Neural cell (in vitro differentiated cells): ENCODE measurements at regions not wholly inside any gene's neighbourhood (a gene's known extent, or its start where the extent isn't known, plus 50 kb on each side); places are given as distances from the start of the nearest gene placed in this dataset.

Source experiments
- H2AFZ ChIP-seq: fragments of 200-600, 300-800 bp; sonication (generic), shearing (Covaris generic); 2 replicates; pipeline ENCODE4 v1.6.0; 2014; ENCODE audit warnings: low read depth, mild to moderate bottlenecking, antibody characterized with exemption, low read length, moderate library complexity
- H3F3A ChIP-seq: fragments of 200-600 bp; shearing (Covaris generic); 2 replicates; pipeline ENCODE4 v1.6.1; 2016; ENCODE audit warnings: mild to moderate bottlenecking, moderate library complexity, mixed read lengths, antibody characterized with exemption, low read length; ENCODE audit not compliant: insufficient read depth, poor library complexity, severe bottlenecking
- H3K27ac ChIP-seq: fragments of 200-600, 300-800 bp; sonication (generic), shearing (Covaris generic); 2 replicates; pipeline ENCODE4 v1.5.1; 2014; ENCODE audit warnings: mild to moderate bottlenecking, low read length, moderate library complexity
- H3K27me3 ChIP-seq: fragments of 300-800, 200-600 bp; sonication (generic), shearing (Covaris generic); 2 replicates; pipeline ENCODE4 v1.6.0; 2014; ENCODE audit warnings: mild to moderate bottlenecking, low read depth, low read length, moderate library complexity; ENCODE audit not compliant: insufficient read depth
- H3K36me3 ChIP-seq: fragments of 300-800, 200-600 bp; sonication (generic), shearing (Covaris generic); 2 replicates; pipeline ENCODE4 v1.5.1; 2014; ENCODE audit warnings: mild to moderate bottlenecking, antibody characterized with exemption, low read length, moderate library complexity; ENCODE audit not compliant: insufficient read depth
- H3K4me2 ChIP-seq: fragments of 300-800, 200-600 bp; sonication (generic), shearing (Covaris generic); 2 replicates; pipeline ENCODE4 v1.6.0; 2014; ENCODE audit warnings: mild to moderate bottlenecking, low read length
- H3K4me3 ChIP-seq: fragments of 300-800, 200-600 bp; sonication (generic), shearing (Covaris generic); 2 replicates; pipeline ENCODE4 v1.5.1; 2014; ENCODE audit warnings: mild to moderate bottlenecking, low read length, moderate library complexity
- H3K79me2 ChIP-seq: fragments of 200-600 bp; shearing (Covaris generic); replicated peaks from 2 replicates; pipeline ENCODE4 v1.6.0; 2014; ENCODE audit warnings: mild to moderate bottlenecking, low read length, moderate library complexity; ENCODE audit not compliant: insufficient read depth
- H3K9ac ChIP-seq: fragments of 300-800, 200-600 bp; sonication (generic), shearing (Covaris generic); 2 replicates; pipeline ENCODE4 v1.6.1; 2016; ENCODE audit warnings: mild to moderate bottlenecking, low read length, mixed read lengths
- H3K9me2 ChIP-seq: fragments of 200-600 bp; shearing (Covaris generic); 2 replicates; pipeline ENCODE4 v1.6.1; 2016; ENCODE audit warnings: mild to moderate bottlenecking, low read length, mixed read lengths; ENCODE audit not compliant: insufficient read depth
- H3K9me3 ChIP-seq: fragments of 200-600, 300-800 bp; sonication (generic), shearing (Covaris generic); 2 replicates; pipeline ENCODE4 v1.6.1; 2016; ENCODE audit warnings: mild to moderate bottlenecking, mixed run types, low read length, moderate library complexity, mixed read lengths
- H4K20me1 ChIP-seq: fragments of 200-600 bp; shearing (Covaris generic); 2 replicates; pipeline ENCODE4 v1.6.1; 2016; ENCODE audit warnings: mild to moderate bottlenecking, mixed run types; ENCODE audit not compliant: insufficient read depth
- EP300 ChIP-seq: fragments of 450-650 bp; conservative IDR thresholded peaks from 2 replicates; pipeline ENCODE4 v1.6.1; 2014; ENCODE audit warnings: antibody characterized with exemption, mild to moderate bottlenecking, moderate library complexity; ENCODE audit not compliant: poor library complexity, severe bottlenecking
- EZH2 ChIP-seq: fragments of 200-600, 300-800 bp; shearing (Covaris generic), sonication (generic); IDR thresholded peaks from 2 replicates; pipeline ENCODE4 v1.6.1; 2014; ENCODE audit warnings: antibody characterized with exemption, low read length, borderline replicate concordance, mild to moderate bottlenecking; ENCODE audit not compliant: insufficient read depth, poor library complexity, severe bottlenecking
- MXI1 ChIP-seq: fragments of 450-650 bp; conservative IDR thresholded peaks from 2 replicates; pipeline ENCODE4 v1.6.1; 2014; ENCODE audit warnings: antibody characterized with exemption, mild to moderate bottlenecking; ENCODE audit not compliant: poor library complexity, severe bottlenecking
- POLR2AphosphoS5 ChIP-seq: IDR thresholded peaks from 2 replicates; pipeline ENCODE4 v1.6.1; 2012
- RAD21 ChIP-seq: fragments of 450-650 bp; conservative IDR thresholded peaks from 2 replicates; pipeline ENCODE4 v1.6.1; 2014; ENCODE audit warnings: antibody characterized with exemption, mild to moderate bottlenecking, moderate library complexity
- REST ChIP-seq: IDR thresholded peaks from 2 replicates; pipeline ENCODE4 v1.6.1; 2012; ENCODE audit warnings: borderline replicate concordance
- SMC3 ChIP-seq: fragments of 450-650 bp; conservative IDR thresholded peaks from 2 replicates; pipeline ENCODE4 v1.6.1; 2014; ENCODE audit warnings: antibody characterized with exemption, mild to moderate bottlenecking, moderate library complexity; ENCODE audit not compliant: poor library complexity
- TAF1 ChIP-seq: IDR thresholded peaks from 2 replicates; pipeline ENCODE4 v1.6.1; 2012; ENCODE audit warnings: low read depth
- TF ChIP-seq, protein P1 (sequence below): fragments of 450-650 bp; IDR thresholded peaks from 2 replicates; pipeline ENCODE4 v1.5.1; 2014; ENCODE audit warnings: antibody characterized with exemption, mild to moderate bottlenecking, moderate library complexity; ENCODE audit not compliant: poor library complexity, severe bottlenecking

DNA sequence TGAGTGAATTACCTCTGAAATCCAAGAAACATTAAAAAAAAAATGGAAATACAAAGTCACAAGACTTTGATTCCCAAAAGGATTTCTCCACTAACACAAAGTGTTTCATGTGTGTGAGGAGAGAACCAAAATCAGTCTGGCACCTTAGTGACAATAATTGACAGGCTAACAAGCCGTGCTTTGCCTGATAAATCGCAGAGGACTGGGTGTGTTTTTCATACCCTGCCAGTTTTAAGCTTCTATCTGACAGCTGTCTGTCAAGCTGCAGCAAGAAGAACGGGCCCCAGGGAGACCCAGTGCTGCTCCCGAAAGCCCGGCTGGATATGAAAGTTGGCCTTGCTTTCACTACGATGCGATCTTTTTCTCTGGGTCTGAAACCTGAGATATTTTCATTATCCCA is 101.6 kb upstream of the KCNK2 start:
- TF ChIP-seq EP300: peak; percentile 98
- no peak for TF ChIP-seq TAF1
- TF ChIP-seq REST: peak; percentile 21
- TF ChIP-seq MXI1: no peak
- TF ChIP-seq POLR2AphosphoS5: peak; percentile 89
- no peak for TF ChIP-seq RAD21
- no peak for TF ChIP-seq SMC3
- no peak for TF ChIP-seq EZH2
- TF ChIP-seq, protein P1, sequence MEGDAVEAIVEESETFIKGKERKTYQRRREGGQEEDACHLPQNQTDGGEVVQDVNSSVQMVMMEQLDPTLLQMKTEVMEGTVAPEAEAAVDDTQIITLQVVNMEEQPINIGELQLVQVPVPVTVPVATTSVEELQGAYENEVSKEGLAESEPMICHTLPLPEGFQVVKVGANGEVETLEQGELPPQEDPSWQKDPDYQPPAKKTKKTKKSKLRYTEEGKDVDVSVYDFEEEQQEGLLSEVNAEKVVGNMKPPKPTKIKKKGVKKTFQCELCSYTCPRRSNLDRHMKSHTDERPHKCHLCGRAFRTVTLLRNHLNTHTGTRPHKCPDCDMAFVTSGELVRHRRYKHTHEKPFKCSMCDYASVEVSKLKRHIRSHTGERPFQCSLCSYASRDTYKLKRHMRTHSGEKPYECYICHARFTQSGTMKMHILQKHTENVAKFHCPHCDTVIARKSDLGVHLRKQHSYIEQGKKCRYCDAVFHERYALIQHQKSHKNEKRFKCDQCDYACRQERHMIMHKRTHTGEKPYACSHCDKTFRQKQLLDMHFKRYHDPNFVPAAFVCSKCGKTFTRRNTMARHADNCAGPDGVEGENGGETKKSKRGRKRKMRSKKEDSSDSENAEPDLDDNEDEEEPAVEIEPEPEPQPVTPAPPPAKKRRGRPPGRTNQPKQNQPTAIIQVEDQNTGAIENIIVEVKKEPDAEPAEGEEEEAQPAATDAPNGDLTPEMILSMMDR: no peak

GRCh38 chr1:214983126-214983869 is 99.2 kb upstream of the KCNK2 start:
- Histone ChIP-seq H3K9me2 (no peaks in the 10 kb centered on the region), H3K79me2 (no peaks in the 10 kb centered on the region), H2AFZ (no peak overlapping the region), H3K4me3 (no peak overlapping the region), H3K27me3 (no peaks in the 10 kb centered on the region), H4K20me1 (no peaks in the 10 kb centered on the region), H3K4me2 (no peak overlapping the region), H3K9ac (no peak overlapping the region), H3F3A (no peaks in the 10 kb centered on the region), H3K9me3 (no peaks in the 10 kb centered on the region), H3K36me3 (no peaks in the 10 kb centered on the region), H3K27ac (no peak overlapping the region)
- no peak for TF ChIP-seq SMC3
- TF ChIP-seq EZH2: no peak
- TF ChIP-seq RAD21: no peak
- no peak for TF ChIP-seq TAF1
- no peak for TF ChIP-seq POLR2AphosphoS5
- TF ChIP-seq MXI1: no peak
- TF ChIP-seq, protein P1: no peak
- no peak for TF ChIP-seq REST
- no peak for TF ChIP-seq EP300

More for the DNA sequence above, 101.6 kb upstream of the KCNK2 start:
- no peak overlapping the region for H2AFZ ChIP-seq
- no peak overlapping the region for H3K4me2 ChIP-seq
- H3K9me3 ChIP-seq: no peaks in the 10 kb centered on the region
- no peak overlapping the region for H3K27ac ChIP-seq
- no peaks in the 10 kb centered on the region for H3K9me2 ChIP-seq
- no peaks in the 10 kb centered on the region for H4K20me1 ChIP-seq
- H3F3A ChIP-seq: no peaks in the 10 kb centered on the region
- no peaks in the 10 kb centered on the region for H3K79me2 ChIP-seq
- H3K9ac ChIP-seq: no peak overlapping the region
- H3K4me3 ChIP-seq: no peak overlapping the region
- H3K36me3 ChIP-seq: no peaks in the 10 kb centered on the region
- H3K27me3 ChIP-seq: no peaks in the 10 kb centered on the region
